ENCODE measurements at regions not wholly inside any gene's neighbourhood (a gene's known extent, or its start where the extent isn't known, plus 50 kb on each side); places are given as distances from the start of the nearest gene placed in this dataset.

- TF ChIP-seq NRF1 (IDR thresholded peaks at IDR 0.05; ENCODE audit: low read depth, low read length) (no peak), CHD2 (IDR thresholded peaks at IDR 0.05; ENCODE audit: low read length, partially characterized antibody) (peak; percentile 46), CTCF (IDR thresholded peaks at IDR 0.05) (no peak), EZH2phosphoT487 (IDR thresholded peaks at IDR 0.05; ENCODE audit: borderline replicate concordance, low read depth) (no peak), GABPA (IDR thresholded peaks at IDR 0.05; ENCODE audit: low read depth) (no peak), MAX (IDR thresholded peaks at IDR 0.05; ENCODE audit: low read depth) (no peak), RXRA (IDR thresholded peaks at IDR 0.05; ENCODE audit: borderline replicate concordance, low read depth) (no peak), POLR2AphosphoS5 (IDR thresholded peaks at IDR 0.05; ENCODE audit: low read depth, low read length) (no peak), JUND (IDR thresholded peaks at IDR 0.05) (no peak), TAF1 (IDR thresholded peaks at IDR 0.05; ENCODE audit: borderline replicate concordance, low read depth, low read length) (no peak), EP300 (IDR thresholded peaks at IDR 0.05; ENCODE audit: borderline replicate concordance in 1 of 2, low read depth in 1 of 2, low read length in 1 of 2) (peak in 1 of 2 experiments; percentile 89; a peak in 2 of 4 replicates), USF1 (IDR thresholded peaks at IDR 0.05; ENCODE audit: borderline replicate concordance, low read depth) (peak; percentile 48; the same call in 1 of the 2 replicates), FOXJ3 (CRISPR knock-in tag; IDR thresholded peaks at IDR 0.05) (no peak)
Measured at GRCh38 chr6:112690497-112691202, 343.5 kb downstream of the RFPL4B start.

Measured in SK-N-SH (cell line).